CD4-positive, alpha-beta T cell treated with Interleukin-15 for 1 hour (primary cell): ENCODE measurements at regions not wholly inside any gene's neighbourhood (a gene's known extent, or its start where the extent isn't known, plus 50 kb on each side); places are given as distances from the start of the nearest gene placed in this dataset.
A peak's percentile ranks its signal among the peaks of the same experiment; 100 is the strongest.
"Not testable (repeated sequence)": the region's sequence is repeated elsewhere in the genome, so short reads cannot be mapped to it uniquely, and the experiment has no call there.

Source experiments
- DNase-seq: peaks from one replicate; pipeline ENCODE4 v3.0.0-alpha.2; 2020

DNA sequence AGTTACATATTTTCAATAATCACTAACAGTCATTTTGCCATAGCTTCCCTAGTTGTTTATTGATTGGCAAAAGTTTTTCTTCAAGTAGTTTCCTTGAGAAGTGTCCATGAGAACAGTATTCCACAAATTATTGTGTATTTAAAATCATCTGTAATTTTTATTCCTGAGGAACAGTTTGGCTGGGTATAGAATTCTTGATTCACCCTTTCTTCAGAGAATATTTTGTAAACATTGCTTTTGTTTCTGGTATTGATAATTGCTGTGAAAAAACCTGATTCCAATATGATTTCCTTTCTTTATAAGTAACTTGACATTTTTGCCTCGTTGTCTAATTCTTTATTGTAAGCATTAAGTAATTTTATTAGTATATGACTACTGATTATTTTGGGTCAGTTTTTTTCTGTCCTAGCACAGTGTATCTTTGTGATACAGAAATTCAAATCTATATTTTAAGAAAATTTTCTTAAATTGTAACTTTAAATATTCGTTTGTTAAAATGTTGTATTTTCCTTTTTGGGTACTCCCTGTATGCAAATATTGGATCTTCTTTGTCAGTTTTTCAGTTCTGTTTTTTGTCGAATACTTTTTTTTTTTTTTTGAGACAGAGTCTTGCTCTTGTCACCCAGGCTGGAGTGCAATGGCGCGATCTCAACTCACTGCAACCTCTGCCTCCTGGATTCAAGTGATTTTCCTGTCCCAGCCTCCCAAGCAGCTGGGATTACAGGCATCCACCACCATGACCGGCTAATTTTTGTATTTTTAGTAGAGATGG, 162.0 kb upstream of the ATP2B1 start:
- DNase-seq: no peak

DNA sequence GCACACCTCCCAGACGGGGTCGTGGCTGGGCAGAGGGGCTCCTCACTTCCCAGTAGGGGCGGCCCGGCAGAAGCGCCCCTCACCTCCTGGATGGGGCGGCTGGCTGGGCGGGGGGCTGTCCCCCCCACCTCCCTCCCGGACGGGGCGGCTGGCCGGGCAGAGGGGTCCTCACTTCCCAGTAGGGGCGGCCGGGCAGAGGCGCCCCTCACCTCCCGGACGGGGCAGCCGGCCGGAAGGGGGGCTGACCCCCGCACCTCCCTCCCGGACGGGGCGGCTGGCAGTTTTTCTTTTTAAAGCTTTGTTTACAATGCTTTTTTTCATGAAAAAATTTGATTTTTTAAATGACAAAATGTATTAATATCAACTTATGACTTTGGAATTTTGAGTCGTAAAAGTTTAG, 159.0 kb upstream of the ATP2B1 start:
- DNase-seq: not testable (repeated sequence)

DNA sequence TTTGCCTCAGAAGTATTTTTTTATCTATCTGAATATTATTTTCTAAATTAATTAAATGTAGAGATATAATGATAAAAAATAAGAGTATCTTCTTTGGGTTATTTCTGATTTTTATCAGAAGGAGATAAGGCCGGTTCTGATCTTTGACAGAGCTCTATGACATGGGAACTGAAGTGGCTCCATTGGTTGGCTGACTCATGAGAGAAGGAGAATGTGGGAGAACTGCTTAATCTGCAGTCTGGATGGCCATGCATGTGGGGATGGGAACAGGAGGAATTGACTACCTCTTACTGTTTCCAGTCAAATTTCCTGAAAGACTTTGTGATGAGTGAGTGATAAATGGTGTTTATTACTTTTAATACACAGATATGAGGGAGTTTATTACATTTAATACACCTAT, 155.8 kb upstream of the ATP2B1 start:
- DNase-seq: no peak

DNA sequence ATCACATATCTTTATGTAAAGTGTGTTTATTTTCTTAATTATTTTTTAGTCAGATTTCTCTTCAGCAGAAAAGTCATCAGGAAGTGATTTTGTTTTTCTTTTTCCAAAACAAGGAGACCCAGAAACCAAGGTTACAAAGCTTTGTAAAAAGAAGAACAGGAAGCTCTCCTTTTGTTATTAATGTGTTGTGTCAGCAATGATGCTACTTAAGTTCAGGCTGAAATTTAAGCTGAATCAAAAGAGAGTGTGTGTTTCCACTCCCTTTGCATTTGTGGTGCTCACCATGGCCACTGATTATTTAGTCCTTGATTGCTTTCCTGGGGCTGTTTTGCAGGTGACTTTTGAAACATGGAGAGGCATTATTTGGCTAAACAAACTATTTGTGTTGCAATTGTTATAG, 155.3 kb upstream of the ATP2B1 start:
- DNase-seq: peak; percentile 52

DNA sequence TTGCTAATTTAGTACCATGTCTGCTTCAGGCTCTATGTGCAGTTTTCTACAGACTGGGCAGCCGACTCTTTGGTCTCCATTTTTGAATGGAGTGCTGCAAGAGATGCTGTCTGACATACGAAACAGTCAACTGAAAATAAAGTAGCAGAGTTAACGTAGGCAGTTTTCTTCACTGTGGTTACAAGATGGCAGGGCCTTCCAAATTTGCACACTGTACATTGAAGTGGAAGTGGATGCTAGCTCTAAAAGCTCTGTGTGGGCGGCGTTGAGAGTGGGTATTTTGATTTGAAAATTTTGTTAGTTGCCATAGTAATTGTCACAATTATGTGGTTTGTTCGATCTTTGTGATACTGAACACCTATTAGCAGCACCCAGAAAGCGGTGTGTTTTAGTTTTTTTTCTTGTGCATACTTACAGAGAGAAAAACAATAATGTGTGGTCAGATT, 154.9 kb upstream of the ATP2B1 start:
- DNase-seq: peak; percentile 82

DNA sequence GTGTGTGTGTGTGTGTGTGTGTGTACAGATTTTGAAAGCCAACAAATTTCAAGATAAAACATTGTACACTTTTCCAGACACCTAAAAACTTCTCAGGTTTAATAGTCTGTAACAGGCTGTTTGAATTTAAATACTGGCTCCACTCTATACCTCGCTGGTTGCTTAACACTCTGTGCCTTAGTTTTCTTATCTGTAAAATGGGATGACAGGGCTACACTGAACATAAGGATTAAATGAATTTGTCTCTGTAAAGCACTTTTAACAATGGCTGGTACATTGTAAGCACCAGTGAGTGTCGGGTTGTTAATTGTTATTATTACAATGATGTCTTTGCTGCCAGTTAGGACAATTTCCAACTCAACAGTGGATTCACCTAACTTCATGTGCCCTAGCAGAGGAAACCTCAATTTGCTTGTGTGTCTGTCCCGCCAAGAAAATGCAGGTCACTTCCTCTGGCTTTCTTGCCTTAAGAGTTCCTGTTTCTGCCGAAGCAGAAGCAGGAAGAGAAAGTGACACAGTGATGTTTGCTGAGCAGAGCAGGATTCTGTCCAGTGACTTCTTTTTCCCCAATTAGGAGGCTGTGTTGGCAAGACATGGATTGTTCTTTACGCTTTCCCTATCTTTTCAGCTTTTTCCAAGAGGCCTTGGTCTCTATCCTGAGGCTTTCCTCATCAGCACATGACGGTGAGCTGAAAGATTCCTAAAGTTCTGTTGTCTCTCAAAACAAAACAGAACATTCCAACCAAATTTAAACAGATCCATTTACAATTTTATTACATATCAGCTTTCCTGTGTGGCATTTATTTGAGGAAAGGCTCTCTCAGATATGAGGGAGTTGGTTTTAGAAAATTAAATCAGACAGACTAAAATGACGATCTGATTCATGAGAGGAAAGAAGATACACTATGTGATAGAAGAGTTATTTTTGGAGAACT, 154.1 kb upstream of the ATP2B1 start:
- DNase-seq: peak; percentile 82

DNA sequence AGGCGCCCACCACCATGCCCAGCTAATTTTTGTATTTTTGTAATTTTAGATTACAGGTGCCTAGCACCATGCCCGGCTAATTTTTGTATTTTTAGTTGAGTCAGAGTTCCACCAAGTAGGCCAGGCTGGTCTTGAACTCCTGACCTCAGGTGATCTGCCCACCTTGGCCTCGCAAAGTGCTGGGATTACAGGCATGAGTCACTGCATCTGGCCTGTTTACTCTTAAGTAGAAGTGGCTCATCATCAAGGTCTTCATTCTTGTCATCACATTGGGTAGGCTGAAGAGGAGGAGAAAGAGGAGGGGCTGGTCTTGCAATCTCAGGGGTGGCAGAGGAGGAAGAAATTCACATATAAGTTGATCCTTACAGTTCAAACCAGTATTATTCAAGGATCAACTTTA, 152.4 kb upstream of the ATP2B1 start:
- DNase-seq: no peak

DNA sequence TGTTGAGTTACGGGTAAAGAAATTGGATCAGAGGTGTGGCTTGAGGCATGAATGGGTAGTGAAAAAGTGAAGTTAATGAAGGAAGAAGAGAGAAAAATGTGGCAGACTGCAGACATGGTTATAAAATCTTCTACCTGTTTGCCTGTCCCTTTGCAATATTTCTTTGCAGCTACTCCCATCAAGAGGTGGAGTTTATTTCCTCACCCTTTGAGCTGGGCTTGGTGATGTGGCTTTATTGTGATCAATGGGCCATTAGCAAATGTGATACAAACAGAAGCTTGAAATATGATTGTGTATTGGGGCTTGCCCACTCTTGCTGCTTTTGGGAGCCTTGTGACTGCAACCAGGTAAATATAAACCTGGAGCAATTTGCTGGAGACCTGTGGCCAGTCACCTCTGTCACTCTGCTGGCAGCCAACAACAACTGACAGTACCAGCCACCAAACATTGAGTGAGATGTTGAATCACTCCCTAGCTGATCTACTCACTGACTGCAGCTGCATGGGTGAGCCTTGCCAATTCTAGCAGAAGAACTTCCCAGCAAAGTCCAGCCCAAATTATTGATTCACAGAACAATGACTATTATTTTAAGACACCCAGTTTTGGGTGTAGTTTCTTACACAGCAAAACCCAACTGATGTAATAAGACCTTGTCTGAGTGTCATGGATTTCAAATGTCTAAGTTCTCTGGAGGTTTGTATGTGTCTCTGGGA, 151.0 kb upstream of the ATP2B1 start:
- DNase-seq: peak; percentile 28

DNA sequence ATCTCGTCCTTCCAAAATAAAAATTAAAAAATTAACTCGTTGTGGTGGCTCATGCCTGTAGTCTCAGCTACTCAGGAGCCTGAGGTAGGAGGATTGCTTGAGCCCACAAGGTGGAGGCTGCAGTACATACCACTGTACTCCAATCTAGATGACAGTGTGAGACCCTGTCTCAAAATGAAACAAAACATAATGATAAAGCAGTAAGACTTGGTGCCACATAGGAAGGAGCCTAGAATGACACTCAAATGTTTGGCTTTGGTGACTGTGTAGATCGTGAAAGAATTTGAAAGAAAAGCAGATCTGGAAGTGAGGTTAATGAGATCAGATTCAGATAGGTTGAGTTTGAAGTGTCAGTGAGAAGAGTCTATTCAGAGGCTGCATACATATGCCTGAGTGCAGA, 150.1 kb upstream of the ATP2B1 start:
- no peak for DNase-seq

DNA sequence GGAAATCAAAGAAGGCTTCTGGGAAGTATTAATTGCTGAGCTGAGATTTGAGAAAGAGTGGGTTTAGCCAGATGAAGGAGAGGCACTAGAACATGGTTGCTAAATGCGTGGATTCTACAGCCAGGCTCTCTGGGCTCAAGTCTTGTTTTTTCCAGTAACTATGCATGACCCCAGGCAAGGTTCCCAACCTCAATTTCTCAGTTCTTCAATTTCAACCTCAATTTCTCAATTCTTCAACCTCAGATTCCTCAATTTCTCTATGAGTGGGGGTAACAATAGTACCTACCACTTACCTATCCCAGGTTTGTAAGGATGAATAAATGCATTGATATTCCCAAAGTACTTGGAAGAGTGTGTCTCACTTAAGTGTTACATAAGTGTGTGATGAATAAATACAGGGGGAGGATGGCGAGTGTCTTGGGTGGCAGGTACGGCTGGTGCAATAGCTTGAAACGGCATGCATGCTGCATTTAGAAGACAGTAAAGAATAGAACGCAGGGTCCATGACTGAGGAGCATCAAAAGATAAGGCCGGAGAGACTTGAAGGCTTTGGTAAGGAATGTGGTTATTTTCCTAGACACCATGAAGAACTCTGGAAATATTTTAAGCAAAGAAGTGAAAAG, 149.1 kb upstream of the ATP2B1 start:
- DNase-seq: no peak

DNA sequence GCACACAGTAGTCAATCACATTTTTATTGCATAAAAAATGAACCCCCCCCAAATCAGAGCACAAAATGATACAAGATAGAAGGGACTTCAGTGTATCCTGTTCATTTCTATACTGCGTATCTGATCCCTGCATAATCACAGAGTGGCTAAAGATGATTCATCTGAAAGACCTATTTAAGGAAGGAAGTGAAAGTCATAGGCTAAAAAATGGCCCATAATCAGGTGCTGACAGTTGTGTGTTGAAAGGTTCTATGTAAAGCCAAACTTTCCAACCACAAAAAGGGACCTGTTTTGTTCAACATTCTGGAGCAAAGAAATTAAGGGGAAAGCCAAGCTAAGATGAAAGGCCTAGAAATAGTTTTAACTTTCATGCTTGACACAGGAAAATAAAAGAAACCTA, 147.8 kb upstream of the ATP2B1 start:
- no peak for DNase-seq

DNA sequence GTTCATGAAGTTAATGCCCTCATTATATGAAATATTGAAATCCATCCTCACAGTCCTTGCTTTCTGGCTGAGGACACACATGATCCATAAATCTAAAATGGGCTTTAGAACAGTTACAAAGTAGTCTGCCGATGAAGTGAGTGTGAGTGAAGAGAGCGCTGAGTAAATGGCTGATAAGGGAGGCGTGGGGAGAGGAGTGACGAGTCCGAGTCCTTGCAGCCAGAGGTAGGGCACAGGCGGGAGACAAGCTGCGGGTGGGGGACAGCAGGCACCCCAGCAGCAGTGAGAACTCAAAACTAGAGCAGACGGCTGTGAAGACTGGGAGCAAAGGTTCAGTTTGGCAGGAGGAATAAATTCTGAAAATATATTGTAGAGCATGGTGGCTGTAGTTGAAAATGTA, 140.1 kb upstream of the ATP2B1 start:
- no peak for DNase-seq

DNA sequence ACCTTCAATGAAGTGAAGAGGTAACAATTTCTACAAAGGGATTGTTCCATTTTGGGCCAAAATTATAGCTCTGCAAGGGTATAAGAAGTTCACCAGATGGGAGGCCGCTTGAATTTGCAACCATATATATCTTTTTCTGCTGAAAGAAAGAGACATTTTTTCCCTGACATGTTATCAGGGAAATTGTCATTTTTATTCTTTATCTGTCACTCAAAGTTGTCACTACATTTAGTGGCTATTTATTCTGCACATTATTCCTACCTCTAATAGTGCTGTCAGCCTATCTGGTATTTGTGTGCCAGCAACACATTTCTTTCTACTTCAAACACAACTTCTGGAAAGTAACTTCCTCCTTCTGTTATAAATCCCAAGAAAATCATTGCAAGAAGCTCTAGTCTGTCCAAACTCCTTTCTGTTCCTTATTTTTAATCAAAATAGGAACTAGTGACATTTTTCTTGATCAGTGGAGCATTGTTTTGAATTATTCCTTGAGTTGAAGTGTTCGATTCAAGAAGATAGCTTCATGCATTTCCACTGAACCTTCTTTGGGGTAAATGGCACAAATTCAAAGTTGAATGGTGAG, 137.9 kb upstream of the ATP2B1 start:
- no peak for DNase-seq

DNA sequence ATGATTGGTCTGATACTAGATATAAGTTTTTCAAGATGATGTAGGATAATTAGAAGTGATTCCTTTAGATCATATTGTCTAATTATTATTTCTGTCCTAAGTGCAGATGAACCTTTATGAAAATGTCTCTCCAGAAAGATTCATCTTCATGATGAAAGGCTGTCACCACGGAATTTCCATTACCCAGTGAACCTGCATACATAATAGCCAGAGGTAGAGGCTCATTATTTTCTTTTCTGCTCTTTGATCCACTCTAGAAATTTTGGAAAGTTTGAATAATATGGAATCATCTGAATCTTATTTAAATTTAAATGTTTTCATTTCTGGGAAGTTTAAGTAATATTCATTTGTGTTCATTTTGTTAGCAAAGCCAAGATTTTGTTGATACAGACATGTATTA, 137.1 kb upstream of the ATP2B1 start:
- DNase-seq: no peak

DNA sequence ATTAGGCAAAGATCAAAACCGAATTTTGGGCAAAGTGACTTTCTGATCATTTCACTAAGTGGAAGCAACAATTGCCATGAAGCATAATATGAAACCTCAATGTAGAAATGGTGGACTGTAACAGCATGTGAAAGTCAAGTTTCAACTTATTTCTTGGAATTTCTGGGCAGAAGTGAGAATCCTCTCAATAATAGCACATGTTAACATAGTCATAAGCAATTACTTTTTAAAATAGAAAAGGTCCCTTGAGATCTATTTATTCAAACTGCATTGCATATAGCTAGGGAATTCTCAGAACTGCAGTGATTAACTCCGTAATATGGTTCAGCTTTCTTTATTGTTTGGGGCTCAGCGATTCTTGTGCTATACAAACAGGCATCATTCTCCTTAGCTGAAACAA, 136.7 kb upstream of the ATP2B1 start:
- no peak for DNase-seq

DNA sequence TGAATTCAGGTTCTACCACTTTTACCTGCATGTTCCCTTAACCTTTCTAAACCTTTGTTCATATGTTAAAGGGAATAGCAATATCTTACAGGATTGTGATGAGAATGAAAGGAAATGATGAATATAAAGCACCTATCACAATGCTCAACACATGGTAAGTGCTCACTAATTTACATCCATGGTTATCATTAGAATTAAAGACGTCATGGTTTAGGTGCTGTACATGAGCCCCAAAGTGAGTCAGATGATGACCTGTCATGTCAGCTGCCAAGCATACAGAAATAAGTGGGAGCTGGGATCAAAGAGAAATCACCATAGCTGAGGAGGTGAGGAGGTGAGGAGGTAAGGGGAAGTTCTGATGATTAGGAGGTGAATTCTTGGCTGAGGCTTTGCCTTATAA, 135.9 kb upstream of the ATP2B1 start:
- DNase-seq: no peak

DNA sequence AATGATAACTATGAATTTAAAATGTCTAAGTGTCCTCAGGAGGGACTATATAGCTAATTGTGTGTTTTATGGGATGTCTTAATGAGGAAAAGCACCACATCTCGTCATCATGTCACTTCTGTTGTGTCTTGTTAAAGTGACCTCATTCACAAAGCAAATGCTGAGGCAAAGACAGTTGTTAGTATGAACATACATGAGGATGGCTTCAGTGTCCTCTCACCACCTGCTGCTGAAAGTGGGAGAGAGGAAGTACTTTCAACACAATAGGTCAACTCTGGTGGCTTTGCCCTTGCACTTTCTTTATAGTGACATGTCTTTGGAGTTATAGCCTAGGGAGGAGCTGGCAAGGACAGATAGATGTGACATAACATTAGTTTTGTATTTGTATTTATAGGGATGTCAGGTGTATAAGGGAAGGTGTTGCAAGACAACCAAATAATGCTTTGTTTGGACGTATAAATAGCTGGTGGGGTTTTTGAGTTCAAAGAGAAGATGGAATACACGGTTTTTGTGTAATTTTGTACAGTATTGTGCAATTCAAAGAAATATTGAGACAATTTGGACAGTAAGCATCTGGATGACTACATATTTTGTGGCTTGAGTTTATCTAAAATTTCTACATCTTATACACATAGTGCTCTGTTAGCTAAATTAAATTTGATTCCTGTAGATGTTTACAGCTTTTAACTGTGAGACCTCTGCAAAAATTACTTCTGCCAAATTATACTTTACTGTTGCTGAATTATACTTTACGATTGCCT, 131.7 kb upstream of the ATP2B1 start:
- no peak for DNase-seq

DNA sequence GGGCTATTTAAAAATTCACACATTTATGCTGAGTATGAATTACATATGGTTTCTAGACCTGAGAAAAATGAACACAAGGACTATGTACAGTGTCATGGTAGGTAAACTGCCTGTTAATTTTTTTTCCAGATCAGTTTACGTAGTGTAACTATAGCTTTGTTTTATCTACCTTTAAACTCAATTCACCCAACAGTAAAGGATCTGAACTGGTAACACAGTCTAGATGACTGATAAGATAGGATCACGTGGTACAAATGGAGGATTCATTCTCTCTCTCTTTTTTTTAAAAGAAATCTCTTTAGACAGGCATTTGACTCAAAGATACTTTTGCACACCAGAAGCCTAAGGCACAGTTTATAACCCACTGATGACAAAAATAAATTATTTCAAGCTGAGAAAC, 130.8 kb upstream of the ATP2B1 start:
- no peak for DNase-seq

DNA sequence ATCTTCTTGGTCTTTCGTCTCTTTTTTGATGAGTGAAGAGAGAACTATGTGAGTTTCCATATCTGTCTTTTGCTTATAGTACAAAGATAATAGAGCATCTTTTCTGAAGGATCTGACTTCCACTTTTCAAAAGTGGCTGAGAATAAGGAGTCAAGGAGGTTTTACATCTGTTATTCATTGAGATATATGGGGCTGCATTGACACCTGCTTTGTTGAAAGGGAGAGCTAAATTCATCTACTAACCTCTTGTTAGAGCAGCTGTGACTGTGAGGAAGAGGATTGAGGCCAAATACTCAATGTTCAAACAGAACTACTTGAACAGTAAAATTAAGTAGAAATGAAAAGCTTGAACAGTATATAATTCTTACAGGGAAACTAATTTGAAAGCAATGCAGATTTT, 130.2 kb upstream of the ATP2B1 start:
- DNase-seq: no peak

DNA sequence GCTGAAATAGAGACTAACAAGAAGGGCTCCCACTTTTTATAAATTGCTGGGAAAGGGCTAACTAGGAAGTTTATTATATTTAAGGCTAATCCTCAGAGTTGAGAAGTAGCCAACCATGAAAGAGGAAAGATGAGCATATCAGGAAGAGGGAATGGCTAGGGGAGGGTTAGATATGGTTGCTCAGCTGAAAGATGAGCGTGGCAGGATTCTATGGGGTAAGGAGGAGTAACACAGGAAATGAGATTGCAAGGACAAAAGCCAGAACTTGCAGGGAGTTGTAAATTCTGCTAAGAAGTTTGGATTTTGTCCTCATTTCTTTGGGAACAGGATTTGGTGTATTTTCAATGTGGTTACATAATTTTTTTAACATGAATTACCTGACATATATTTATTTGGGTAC, 127.4 kb upstream of the ATP2B1 start:
- no peak for DNase-seq

DNA sequence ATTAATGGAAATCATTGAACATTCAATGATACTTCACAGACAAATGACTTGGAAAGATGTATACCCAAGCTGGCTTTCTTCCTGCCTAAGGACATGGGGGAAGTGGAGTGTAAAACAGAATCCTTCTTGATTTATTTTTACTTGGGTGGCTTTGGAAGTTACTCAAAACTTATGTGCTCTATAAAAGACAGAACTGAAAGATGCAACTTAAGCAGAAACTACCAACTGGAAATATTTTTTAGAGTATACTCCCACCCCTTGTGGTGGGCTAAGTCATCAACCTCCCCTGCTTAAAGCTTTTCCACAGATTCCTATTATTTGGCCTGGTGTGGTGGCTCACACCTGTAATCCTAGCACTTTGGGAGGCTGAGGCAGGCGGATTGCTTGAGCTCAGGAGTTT, 126.0 kb upstream of the ATP2B1 start:
- DNase-seq: no peak
